ENCODE measurements at regions not wholly inside any gene's neighbourhood (a gene's known extent, or its start where the extent isn't known, plus 50 kb on each side); places are given as distances from the start of the nearest gene placed in this dataset.

GRCh38 chr10:128624656-128625530 lies 498.7 kb upstream of the MKI67 start:
- DNase-seq = peak; percentile 19

GRCh38 chr10:128625926-128626325 lies 499.7 kb upstream of the MKI67 start:
- no peak for DNase-seq

GRCh38 chr10:128626397-128627000 lies 500.3 kb upstream of the MKI67 start:
- DNase-seq = no peak

- no peak for DNase-seq
Measured at GRCh38 chr10:128627811-128628210, 501.6 kb upstream of the MKI67 start.

- no peak for DNase-seq
Measured at GRCh38 chr10:128628252-128628651, 502.0 kb upstream of the MKI67 start.

GRCh38 chr10:128629111-128630096 lies 503.2 kb upstream of the MKI67 start:
- no peak for DNase-seq

GRCh38 chr10:128630787-128631252 lies 504.6 kb upstream of the MKI67 start:
- no peak for DNase-seq

GRCh38 chr10:128631801-128632241 lies 505.6 kb upstream of the MKI67 start:
- peak; percentile 48 for DNase-seq

GRCh38 chr10:128632694-128633093 lies 506.5 kb upstream of the MKI67 start:
- DNase-seq = no peak

GRCh38 chr10:128633864-128634540 lies 507.8 kb upstream of the MKI67 start:
- peak; percentile 88 for DNase-seq

GRCh38 chr10:128642023-128642422 lies 515.8 kb upstream of the MKI67 start:
- no peak for DNase-seq

GRCh38 chr10:128642502-128642901 lies 516.3 kb upstream of the MKI67 start:
- no peak for DNase-seq

GRCh38 chr10:128643658-128644057 lies 517.4 kb upstream of the MKI67 start:
- no peak for DNase-seq

GRCh38 chr10:128645486-128645885 lies 519.3 kb upstream of the MKI67 start:
- no peak for DNase-seq

GRCh38 chr10:128646956-128647355 lies 520.7 kb upstream of the MKI67 start:
- DNase-seq = no peak

GRCh38 chr10:128657548-128657947 lies 531.3 kb upstream of the MKI67 start:
- no peak for DNase-seq

GRCh38 chr10:128660726-128661125 lies 534.5 kb upstream of the MKI67 start:
- DNase-seq = no peak

GRCh38 chr10:128661404-128662197 lies 535.4 kb upstream of the MKI67 start:
- DNase-seq = no peak

- no peak for DNase-seq
Measured at GRCh38 chr10:128662520-128662919, 536.3 kb upstream of the MKI67 start.

- no peak for DNase-seq
Measured at GRCh38 chr10:128664729-128665128, 538.5 kb upstream of the MKI67 start.

GRCh38 chr10:128675405-128675804 lies 549.2 kb upstream of the MKI67 start:
- no peak for DNase-seq
